ENCODE measurements at regions not wholly inside any gene's neighbourhood (a gene's known extent, or its start where the extent isn't known, plus 50 kb on each side); places are given as distances from the start of the nearest gene placed in this dataset.

GRCh38 chr7:32395168-32395567 is 95.0 kb downstream of the LSM5 start:
- intact Hi-C loops (cut with DNase I), result no loop called here
- Histone ChIP-seq H3K9me3 (no peaks in the 10 kb centered on the region), H3K27ac (no peak overlapping the region), H3K4me3 (no peak overlapping the region), H3K4me1 (no peaks in the 10 kb centered on the region), H3K36me3 (no peaks in the 10 kb centered on the region), H3K27me3 (ENCODE audit: low read depth) (no peaks in the 10 kb centered on the region)
- DNase-seq, result no peak
- no peak for TF ChIP-seq CTCF (IDR thresholded peaks at IDR 0.05)
- no peak for ATAC-seq

DNA sequence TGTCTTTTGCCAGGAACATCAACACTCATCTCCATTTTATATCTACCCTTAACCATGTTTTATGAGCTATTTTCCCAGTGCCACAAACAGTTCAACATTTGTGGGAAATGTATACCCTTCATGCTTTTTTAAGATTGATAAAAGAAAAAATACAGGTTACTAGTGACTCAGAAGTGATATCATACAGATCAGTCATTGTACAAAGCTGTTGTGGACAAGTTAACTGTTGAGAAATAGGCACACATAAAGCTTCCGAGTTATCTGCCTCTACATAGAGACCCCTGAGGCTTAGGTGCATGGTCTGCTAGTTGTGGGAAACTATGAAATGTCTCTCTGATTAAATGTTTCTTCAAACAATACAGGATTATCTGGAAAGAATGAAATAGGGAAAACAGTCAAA is 96.3 kb downstream of the LSM5 start:
- no peak for TF ChIP-seq CTCF (IDR thresholded peaks at IDR 0.05)
- ATAC-seq (no peak), DNase-seq (no peak)
- Histone ChIP-seq H3K27me3 (ENCODE audit: low read depth) (no peaks in the 10 kb centered on the region), H3K9me3 (no peaks in the 10 kb centered on the region), H3K4me3 (no peak overlapping the region), H3K4me1 (no peaks in the 10 kb centered on the region), H3K27ac (no peak overlapping the region), H3K36me3 (no peaks in the 10 kb centered on the region)
- intact Hi-C loops (cut with DNase I), result no loop called here

GRCh38 chr7:32390210-32390609 is 100.0 kb downstream of the LSM5 start:
- no peak for TF ChIP-seq CTCF (IDR thresholded peaks at IDR 0.05)
- no peak overlapping the region for H3K27ac ChIP-seq
- no peaks in the 10 kb centered on the region for H3K27me3 ChIP-seq (ENCODE audit: low read depth)
- DNase-seq (no peak), ATAC-seq (no peak)
- H3K9me3 ChIP-seq, result no peaks in the 10 kb centered on the region
- intact Hi-C loops (cut with DNase I), result no loop called here
- no peaks in the 10 kb centered on the region for H3K36me3 ChIP-seq
- no peaks in the 10 kb centered on the region for H3K4me1 ChIP-seq
- no peak overlapping the region for H3K4me3 ChIP-seq

DNA sequence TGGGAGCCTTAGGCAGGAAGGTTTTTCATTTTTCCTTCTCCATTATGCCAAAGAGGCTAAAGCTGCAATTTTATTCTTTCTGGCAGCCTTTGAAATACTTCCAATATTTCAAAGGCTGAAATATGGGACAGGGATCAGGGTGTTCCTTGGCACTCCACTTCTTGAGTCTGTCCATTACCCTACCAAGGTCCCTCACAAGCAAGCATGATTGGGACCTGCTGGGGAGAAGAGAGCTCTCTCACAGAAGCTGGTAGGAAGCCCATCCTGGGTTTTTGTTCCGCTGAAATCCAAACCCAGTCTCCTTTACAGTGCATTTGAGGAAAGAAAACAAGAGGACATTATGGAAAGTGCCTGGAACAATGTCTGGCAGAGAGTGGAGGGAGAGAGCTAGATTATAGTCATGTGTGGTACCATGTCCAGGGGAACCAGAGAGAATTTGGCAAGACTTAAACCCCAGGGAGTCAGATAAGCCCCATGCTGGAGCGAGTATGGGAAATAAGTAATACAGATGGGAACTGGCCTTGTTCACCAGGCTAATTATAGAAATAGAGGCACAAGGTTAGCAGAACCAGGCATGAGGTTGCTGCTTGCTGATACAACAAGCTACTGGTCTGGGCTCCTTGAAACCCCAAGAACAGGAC is 104.7 kb downstream of the LSM5 start:
- DNase-seq (no peak), ATAC-seq (no peak)
- no peaks in the 10 kb centered on the region for H3K27me3 ChIP-seq (ENCODE audit: low read depth)
- H3K4me1 ChIP-seq, result no peaks in the 10 kb centered on the region
- TF ChIP-seq CTCF (IDR thresholded peaks at IDR 0.05), result no peak
- no peak overlapping the region for H3K27ac ChIP-seq
- no peak overlapping the region for H3K4me3 ChIP-seq
- intact Hi-C loops (cut with DNase I), result no loop called here
- H3K9me3 ChIP-seq, result no peaks in the 10 kb centered on the region
- no peaks in the 10 kb centered on the region for H3K36me3 ChIP-seq

DNA sequence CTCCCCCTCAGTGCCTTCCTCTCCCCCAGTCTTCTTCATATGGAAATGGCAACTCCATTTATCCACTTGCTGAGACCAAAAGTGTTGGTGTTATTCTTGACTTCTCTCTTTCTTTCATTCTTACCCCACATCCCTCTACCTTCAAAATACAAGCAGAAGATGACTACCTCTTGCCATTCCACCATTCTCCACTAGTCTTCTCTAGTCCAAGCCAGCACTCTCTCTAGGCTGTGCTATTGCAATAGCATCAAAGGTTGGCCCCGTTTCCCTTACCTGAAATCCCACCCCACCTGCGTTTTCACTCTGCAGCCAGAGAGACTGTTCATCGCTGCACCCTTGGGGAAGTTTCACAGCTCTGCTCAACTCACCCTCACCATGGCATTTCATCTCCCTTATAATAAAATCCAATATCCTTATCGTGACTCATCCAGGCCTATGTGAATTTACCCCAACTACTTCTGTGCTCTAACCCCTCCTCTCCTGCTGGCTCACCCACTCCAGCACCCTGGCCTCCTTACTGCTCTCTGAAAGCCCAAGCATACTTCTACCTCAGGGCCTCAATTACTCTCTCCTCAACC is 109.1 kb downstream of the LSM5 start:
- ATAC-seq, result no peak
- no peaks in the 10 kb centered on the region for H3K9me3 ChIP-seq
- H3K4me3 ChIP-seq, result no peak overlapping the region
- no peak for TF ChIP-seq CTCF (IDR thresholded peaks at IDR 0.05)
- H3K27me3 ChIP-seq (ENCODE audit: low read depth), result no peaks in the 10 kb centered on the region
- H3K27ac ChIP-seq, result no peak overlapping the region
- no peak for DNase-seq
- intact Hi-C loops (cut with DNase I), result no loop called here
- H3K36me3 ChIP-seq, result no peaks in the 10 kb centered on the region
- H3K4me1 ChIP-seq, result no peaks in the 10 kb centered on the region
